RKO (cell line): ENCODE measurements at regions not wholly inside any gene's neighbourhood (a gene's known extent, or its start where the extent isn't known, plus 50 kb on each side); places are given as distances from the start of the nearest gene placed in this dataset.
A peak's percentile ranks its signal among the peaks of the same experiment; 100 is the strongest.
"Not testable (repeated sequence)": the region's sequence is repeated elsewhere in the genome, so short reads cannot be mapped to it uniquely, and the experiment has no call there.

Source experiments
- DNase-seq: peaks from one replicate; pipeline ENCODE4 v3.0.0-alpha.2; 2016; ENCODE audit warnings: low spot score

DNA sequence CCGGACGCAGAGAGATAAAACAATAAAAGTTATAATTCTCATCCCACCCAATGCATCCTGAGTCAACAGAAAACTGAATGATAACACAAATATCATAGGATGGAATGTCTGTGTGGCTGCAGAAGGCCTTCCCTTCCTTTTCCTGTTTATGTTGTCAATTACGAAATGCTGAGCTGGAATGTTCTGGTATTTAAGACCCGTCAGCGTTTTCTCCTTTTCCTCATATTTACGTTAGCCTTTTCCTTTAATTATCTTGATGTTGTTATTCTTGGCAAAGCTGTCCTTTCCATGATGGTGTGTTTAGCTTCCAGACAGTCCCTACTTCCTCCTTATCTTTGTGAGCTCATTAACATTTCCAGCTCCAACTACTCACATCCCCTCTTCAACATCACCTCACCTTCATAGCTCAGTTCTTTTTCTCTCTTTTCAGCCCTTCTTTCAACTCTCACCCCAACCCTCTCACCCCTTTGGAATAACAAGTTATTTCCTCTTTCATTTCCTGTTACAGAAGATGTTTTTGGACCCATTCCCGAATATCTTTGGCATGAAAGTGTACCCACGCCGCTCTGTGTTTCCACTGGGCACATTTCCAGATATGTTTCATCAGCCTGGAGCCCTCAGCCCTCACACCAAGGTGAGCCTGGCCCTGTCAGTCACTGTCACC lies 221.6 kb downstream of the NR2F1-AS1 start:
- DNase-seq: peak; percentile 14

DNA sequence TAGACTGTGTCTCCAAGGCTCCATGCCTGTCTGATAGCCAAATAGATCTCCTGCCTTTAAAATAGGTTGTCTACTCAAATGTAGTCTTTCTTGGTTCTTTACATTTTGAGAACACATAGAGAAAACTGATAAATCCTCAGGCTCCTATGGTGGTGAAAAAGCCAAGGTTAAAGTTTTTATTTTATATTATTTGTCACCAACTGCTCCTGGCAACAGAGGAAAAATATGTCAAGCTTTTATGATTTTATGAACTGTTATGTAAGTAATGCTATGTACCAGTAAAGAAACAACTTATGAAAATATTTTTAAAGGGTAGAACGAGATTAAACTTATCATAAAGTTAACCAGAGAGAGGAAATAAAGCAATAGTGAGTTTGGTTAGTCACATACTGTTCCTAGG lies 222.8 kb downstream of the NR2F1-AS1 start:
- no peak for DNase-seq

DNA sequence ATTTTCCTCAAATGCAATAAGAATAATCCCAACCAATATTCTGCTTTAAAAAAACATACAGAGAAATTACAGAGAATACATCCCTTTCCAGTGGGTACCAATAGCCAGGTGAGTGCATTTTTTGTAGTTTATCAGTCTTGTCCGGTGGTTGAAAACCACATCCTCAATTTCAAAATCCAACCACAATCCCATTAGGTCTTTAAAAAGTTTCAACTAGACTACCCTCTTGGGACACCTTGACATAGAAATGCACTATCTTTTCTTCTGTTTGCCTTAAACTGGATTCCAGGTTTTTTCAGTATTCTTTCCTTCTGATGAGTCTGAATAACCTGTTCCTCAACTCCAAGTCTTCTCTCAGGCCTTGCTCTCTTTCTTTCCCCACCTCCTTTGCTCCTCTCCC lies 223.3 kb downstream of the NR2F1-AS1 start:
- DNase-seq: no peak

DNA sequence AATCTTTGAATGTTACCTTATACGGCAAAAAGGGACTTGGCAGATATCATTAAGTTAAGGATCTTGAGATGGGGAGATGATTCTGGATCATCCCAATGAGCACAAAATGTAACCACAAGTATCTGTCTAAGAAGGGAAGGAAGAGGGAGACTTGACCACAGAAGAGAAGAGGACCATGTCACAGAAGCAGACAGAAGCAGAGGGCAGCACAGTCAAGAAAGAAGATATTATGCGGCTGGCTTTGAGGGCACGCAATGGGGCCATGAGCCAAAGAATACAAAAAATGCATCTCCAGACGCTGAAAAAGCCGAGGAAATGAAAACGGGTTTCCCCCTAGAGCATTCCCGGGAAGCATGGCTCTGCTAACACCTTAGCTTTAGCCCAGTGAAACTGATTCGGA lies 225.3 kb downstream of the NR2F1-AS1 start:
- DNase-seq: no peak

DNA sequence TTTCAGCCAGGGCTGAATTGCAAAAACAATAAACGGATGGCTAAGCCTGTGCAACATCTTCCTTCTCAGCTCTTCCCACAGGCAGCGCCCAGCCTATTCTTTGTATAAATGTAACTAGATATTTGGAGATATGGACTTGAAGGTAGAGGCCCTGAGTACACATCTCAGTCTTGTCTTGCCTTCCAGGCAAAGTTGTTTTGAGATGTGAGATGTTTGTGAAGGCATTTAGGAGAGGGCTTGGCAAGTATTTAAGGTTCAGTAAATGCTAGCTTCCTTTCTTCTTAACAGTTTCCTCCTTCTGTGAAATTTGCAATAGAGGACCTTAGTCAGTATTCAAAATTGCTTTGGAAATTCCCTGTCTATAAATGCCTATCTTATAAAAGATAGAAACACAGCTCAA lies 228.8 kb downstream of the NR2F1-AS1 start:
- no peak for DNase-seq

DNA sequence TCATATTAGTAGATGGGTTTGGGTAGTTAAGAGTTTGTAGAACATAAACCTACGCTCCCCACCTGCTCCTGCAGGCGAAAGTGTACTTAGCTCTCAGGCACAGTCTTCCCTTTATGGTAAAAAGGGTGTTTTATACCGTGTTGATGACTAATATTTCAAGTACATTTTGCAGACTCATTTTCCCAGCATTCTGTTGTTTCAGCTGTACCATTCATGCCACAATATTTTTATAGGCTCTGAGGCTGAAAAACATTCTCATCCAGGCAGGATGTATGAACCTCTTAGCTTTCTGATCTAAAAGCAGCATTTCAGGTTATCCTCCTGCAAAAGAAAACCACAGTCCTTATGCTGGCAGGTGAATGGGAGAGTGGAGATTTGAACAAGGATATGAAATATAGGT lies 231.4 kb downstream of the NR2F1-AS1 start:
- peak; percentile 19 for DNase-seq

DNA sequence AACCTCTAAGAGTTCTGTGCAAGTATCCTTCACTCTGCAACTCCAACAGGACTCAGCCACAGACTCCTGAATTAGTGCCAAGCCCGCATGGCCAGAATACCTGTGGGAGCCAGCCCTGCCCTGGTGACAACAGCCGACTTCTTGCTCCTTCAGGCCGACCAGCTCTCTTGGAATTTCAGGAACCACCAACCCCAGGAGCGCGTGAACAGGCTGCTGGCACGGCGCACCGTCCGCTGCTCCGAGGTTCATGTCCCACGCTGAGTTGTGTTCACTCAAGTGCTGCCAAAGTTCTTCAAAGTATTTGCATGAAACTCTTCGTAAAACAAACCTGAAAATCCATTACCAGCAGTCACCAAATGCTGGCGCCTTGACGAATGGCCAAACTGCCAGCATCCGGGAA lies 232.8 kb downstream of the NR2F1-AS1 start:
- DNase-seq: no peak

DNA sequence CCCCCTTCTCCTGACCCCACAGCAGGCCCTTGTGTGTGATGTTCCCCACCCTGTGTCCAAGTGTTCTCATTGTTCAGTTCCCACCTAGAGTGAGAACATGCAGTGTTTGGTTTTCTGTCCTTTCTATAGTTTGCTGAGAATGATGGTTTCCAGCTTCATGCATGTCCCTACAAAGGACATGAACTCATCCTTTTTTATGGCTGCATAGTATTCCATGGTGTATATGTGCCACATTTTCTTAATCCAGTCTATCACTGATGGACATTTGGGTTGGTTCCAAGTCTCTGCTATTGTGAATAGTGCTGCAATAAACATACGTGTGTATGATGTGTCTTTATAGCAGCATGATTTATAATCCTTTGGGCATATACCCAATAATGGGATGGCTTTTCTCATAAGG lies 234.2 kb downstream of the NR2F1-AS1 start:
- DNase-seq: not testable (repeated sequence)

DNA sequence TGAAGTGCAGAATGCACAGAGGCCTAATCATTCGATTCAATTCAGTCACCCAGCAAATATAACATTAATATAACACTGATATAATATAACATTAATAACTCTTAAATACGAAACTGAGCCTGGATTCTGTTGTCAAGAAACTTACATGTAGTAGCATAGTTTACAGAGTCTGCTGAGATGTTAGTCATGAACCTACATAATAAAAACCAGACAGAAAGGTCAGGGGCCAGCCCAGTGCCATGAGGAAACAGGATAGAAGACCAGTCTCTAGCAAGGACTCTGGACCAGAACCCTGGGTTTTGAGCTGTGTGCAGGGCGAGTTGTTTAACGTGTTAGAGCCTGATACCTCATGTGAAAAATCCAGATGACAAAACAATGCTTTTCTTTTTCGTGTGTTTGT lies 234.7 kb downstream of the NR2F1-AS1 start:
- DNase-seq: no peak

DNA sequence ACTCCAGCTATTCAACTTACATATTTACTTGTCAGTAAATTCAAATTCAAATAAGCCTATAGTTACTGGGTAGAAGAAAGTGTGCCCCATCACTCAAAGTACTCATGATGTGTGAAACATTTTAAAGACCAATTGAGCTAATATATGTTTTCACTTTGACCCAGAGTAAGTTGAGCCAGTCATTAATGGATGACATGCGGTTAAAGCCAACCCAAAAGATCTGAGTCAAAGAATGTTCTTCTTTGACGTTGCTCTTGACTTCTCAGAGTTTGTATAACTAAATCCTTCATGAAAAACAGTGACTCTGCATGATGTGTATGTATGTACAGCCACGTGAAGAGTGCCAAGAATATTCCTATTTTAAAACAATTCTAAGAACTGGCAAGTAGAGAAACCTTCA lies 237.4 kb downstream of the NR2F1-AS1 start:
- no peak for DNase-seq

DNA sequence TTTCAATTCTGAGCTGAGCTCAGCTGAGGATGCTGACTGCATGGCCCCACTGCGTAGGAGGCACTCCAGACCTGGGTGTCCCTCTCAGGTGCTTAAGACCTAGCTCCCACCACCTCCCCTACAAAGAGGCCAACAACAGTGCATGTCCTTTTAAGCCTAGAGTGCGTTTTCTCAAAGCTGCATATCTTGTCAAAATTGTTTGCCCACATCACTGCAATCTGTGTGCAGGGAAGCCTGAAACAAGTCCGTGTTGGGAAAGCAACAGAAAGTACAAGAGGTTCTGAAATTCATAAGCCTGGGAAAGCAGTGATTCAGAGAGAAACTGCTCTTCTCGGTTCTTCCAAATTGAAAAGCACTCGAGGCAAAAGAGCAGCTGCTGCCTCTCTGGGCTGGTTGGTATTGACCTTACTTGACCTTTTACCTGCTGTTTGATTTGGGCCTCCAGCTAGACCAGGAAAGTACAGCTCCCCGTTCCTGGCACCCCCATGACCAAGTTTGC lies 238.4 kb downstream of the NR2F1-AS1 start:
- no peak for DNase-seq

DNA sequence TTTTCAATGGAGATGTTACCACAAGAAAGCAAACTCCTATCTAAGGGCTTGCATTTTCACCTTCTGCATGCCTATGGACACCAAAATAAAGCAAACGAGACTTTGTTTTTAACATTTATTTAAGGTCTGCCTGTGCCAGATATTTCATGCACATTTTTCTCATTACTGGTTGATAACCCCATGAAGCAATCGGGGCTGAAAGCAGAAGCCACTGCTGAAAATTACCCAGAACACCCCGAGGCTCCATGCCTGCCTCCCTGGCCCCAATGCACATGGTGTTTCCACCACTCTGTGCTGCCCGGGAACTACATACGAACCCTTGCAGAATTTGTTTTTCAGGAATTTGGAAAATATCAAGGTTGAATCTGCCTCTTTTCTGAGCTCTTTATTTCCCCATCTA lies 240.1 kb downstream of the NR2F1-AS1 start:
- no peak for DNase-seq

DNA sequence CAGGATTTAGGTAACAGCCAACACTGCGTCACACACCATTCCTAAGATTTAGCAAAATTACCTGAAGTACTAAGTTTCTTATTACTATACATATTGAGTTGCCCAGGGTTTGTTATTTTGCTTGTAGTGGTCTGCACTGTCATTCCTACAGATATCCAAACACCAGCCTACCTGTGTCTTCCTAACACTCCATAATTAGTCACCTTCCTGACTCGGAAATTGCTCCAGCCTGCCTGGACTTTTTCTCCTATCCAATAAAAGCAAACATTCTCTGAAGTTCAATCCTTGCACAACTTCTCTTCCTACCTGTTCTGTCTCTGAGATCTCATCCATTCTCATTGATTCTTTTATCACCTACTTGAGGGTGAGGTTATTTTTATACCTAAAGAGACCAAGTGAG lies 243.9 kb downstream of the NR2F1-AS1 start:
- no peak for DNase-seq

DNA sequence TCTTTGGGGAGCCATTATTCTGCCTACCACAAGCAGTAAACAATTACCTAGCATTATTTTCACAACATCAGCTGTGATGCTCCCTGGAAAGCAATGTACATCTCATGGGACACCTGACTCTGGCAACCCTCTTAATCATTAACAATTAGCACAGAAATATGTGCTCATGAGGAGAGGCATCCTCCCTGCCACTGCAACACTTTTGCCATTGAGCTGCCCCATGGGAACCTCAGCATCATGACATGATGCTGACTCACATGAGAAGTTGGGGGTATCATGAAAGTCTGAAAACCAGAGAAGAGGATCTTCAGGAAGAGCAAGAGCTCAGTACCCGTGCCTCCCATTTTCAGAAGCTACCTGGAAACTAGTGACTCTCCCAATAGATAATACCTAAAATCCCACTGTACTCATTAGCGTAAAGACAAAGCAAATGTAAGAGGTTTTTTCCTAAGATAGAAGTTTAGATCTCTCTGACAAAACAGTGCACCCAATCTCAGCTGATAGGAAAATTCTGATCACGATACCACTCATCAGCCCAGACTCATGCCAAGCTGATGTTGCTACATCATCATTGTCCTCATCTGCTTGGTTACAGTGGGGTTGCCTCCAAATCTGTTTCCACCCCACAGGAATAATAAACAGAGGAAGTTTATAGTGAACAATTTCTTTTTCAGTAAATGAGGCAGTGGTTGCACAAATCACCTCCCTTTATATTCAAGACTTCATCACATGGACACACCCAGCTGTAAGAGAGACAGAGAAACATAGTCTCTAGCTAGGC lies 244.5 kb downstream of the NR2F1-AS1 start:
- DNase-seq: no peak

DNA sequence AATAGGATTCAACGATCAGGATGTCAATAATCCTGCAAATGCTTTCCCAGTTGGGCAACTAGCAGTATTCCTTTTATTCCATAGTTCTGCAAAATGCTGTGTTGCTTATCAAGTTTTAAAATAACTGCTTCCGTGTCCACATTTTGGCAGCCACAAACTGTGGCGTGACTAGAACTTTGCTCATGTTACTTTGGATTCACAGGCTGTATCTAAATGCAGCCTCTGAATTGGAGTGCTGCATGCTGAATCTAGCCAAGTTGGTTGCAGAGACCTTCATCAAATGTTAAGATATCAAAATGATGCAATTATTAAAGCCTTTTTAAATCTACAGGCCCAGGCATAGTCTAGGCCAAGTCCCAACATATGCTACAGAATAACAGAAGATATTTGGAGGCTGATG lies 249.2 kb downstream of the NR2F1-AS1 start:
- no peak for DNase-seq

DNA sequence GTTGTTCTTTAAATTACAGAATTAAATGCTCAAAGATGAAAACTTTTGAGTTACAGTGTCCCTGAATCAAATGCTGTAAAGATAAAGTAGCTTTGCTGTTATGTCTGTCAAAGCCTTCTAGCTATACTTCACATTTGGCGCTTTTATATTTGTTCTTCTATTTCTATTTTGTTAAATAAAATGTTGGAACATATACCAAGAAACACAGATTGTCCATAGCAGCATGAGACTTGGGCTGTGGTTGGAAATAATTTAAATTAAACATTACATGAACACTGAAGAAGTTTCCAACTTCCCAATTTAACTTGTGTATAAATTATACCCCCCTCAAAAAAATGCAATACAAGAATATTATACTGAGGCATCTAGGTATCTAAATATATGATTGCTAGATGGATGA lies 249.8 kb downstream of the NR2F1-AS1 start:
- no peak for DNase-seq

DNA sequence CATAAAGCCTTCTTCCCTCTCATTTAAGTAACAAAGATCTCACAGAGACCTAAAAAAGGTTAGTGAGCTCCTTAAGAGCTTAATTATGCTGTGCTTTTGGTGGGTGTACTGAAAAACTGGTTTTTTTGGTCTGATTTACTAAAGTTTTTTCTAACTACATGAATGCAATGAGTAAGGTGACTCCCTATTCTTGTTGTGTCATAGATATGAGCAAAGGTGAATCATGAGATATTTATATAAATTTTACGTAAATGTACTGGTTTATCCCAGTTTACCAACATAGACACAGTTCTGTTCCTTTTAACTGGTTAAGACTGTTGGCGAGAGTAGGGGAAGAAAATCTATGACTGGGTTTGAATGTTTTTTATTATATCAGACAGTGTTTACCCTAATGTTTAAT lies 250.5 kb downstream of the NR2F1-AS1 start:
- peak; percentile 68 for DNase-seq

DNA sequence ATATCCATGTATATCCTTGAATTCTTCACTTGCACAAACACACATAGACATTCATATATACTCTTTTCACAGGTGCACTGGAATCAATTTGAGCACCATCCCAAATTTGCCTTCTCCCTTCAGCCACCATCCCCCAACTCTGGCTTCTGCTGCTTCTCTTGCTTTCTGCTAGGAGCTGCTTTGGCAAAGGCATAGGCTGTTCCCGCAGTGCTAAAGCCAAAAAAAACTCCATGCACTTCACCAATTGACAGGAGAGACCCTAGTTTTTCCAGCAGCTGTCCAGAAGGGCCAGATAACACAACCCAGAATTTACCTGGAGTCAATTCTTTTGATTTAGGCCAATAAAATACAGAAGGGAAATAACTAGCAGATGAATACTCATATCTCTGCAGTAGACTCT lies 251.3 kb downstream of the NR2F1-AS1 start:
- DNase-seq: no peak

DNA sequence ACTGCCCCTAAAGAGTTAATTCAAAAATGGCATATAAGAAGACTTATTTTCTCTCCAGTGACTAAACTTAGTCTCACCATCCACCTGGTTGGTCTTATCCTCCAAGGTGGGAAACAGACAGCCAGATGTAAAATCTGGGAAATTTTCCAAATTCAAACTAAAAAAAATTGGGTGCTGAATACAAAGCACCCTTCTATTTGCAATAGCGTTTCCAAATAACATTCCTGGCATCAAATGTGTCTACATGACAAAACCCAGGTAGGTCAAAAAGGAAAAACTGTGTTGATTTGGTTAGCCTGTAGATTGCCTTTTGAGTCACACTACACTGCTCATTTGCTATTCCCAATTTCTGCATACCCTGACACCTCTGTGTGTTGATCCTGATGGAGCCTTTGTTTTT lies 252.2 kb downstream of the NR2F1-AS1 start:
- DNase-seq: no peak

DNA sequence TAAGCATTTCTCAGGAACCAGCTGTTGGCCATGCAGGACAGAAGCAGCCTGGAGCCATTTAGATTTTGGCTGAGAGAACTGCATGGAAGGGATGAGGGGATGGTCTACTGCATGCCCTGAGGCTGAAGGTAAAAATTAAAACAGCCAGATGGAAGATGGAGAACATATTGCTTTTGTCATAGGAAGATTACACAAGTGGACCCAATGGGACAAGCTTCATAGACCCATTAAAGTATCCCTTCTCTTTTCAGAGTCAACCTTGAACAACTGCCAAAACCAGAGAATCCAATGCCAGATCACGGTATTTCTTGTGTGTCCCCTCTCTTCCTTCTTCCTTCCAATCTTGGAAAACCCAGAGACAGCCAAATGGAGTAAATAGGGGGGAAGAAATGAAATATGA lies 253.4 kb downstream of the NR2F1-AS1 start:
- no peak for DNase-seq

DNA sequence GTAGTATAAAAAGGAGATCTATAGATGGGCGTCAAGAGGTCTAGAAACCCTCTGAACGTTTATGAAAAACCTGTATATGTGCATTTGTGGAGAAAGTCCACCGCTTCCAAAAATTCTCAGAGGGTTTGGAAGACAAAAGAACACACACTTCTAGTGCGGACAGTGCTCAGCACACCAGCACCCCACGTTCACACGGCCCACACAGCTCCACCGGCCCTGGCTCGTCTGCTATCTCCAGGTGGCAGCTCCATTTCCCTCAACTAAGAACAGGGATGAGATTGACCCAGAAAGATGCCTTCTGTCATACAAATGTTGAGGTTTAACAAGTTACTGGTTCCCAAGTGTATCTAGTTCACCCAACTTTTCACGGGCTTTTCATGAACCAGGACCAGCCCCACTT lies 255.1 kb downstream of the NR2F1-AS1 start:
- no peak for DNase-seq

DNA sequence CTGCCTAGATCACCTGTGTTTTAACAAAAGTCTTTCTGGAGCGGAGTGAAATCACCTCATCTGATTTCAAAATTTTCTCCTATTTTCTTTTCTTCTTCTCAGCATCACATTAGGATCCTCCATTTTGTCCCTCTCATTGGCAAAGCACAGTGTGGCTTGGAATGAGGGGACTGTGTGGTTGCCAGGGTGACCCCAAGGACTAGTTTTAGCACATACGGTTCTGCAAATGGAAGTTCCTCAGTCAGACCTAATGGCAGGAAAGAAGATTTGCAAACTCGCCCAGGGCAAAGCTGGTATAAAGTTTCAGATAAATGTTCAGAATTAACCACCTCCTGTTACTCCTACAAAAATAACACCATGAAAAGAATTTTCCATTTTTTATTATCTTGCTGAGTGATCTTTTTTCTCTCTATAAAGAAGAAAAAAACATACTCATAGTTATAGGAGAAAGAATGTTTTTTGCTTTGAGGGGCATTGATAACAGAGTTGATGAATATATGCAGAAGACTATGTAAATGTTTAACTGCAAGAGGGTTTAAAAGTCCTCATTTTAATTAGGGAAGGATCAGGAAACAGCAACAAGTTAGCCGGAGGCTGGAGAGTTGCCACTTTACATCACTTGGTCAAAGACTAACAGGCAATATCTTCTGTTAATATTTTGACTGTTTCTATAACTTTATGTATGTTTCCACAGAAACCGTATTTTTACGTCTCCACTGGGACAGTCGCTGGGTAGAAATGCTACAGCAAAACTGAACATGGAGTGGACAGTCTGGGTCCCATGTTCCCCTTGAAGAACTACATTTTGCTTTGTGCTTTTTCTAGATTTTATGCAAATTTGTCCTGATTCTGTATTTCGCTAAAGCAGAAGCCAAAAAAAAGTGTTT lies 257.8 kb downstream of the NR2F1-AS1 start:
- DNase-seq: no peak
